SJCRH30 (cell line): ENCODE measurements at regions not wholly inside any gene's neighbourhood (a gene's known extent, or its start where the extent isn't known, plus 50 kb on each side); places are given as distances from the start of the nearest gene placed in this dataset.

Experiments used
- DNase-seq, 2 experiments: peaks; one replicate each; pipeline ENCODE4 v3.0.0-alpha.2; 2015 to 2020
- H3K27ac ChIP-seq: fragments of 250-450 bp; sonication (Bioruptor Pico); 2 replicates; pipeline ENCODE4 v1.5.1; 2020; ENCODE audit warnings: mild to moderate bottlenecking, moderate library complexity
- H3K27me3 ChIP-seq: fragments of 250-450 bp; sonication (Bioruptor Pico); 2 replicates; pipeline ENCODE4 v1.5.1; 2020; ENCODE audit warnings: mild to moderate bottlenecking, moderate library complexity
- H3K36me3 ChIP-seq: fragments of 250-450 bp; sonication (Bioruptor Pico); 2 replicates; pipeline ENCODE4 v1.5.1; 2020; ENCODE audit warnings: mild to moderate bottlenecking, moderate library complexity
- H3K4me1 ChIP-seq: fragments of 250-450 bp; sonication (Bioruptor Pico); 2 replicates; pipeline ENCODE4 v1.5.1; 2020; ENCODE audit warnings: mild to moderate bottlenecking, moderate library complexity
- H3K4me3 ChIP-seq: fragments of 250-450 bp; sonication (Bioruptor Pico); 2 replicates; pipeline ENCODE4 v1.5.1; 2020; ENCODE audit warnings: mild to moderate bottlenecking, moderate library complexity
- H3K9me3 ChIP-seq: fragments of 250-450 bp; sonication (Bioruptor Pico); replicated peaks from 2 replicates; pipeline ENCODE4 v1.5.1; 2020; ENCODE audit warnings: mild to moderate bottlenecking, moderate library complexity

- DNase-seq, result no peak
- Histone ChIP-seq H3K9me3 (no peaks in the 10 kb centered on the region), H3K36me3 (no peaks in the 10 kb centered on the region)
Observed at GRCh38 chr6:3512832-3513231, 56.0 kb upstream of the SLC22A23 start.

DNA sequence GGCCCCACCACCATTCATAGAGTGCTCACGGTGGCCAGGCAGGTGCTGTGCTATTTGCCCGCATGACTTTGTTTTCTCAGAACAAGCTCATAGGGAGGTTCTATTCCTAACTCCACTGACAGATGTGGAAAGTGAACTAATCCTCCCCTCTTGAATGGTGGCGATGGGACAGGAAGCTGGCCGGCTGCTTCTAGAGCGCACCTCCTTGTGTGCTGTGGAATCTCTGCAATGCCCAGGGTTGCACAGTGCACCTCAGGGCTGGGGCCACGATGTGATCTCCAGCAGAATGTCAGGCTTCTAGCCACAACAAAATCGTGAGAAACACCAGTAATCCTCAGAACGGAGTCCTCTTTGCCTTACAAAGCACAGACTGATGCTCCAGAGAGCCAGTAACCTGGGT lies 53.8 kb upstream of the SLC22A23 start:
- Histone ChIP-seq H3K27me3 (no peaks in the 10 kb centered on the region), H3K27ac (no peak overlapping the region), H3K9me3 (no peaks in the 10 kb centered on the region), H3K4me1 (no peaks in the 10 kb centered on the region), H3K4me3 (no peak overlapping the region), H3K36me3 (no peaks in the 10 kb centered on the region)
- DNase-seq, result peak in 1 of 2 experiments; percentile 4

More at GRCh38 chr6:3512832-3513231, 56.0 kb upstream of the SLC22A23 start:
- Histone ChIP-seq H3K27me3 (no peaks in the 10 kb centered on the region), H3K4me3 (no peak overlapping the region), H3K27ac (no peak overlapping the region), H3K4me1 (0 out of 2 replicates have a peak, but pooled peaks cover 2% of the 10 kb centered on the region)

- Histone ChIP-seq H3K9me3 (no peaks in the 10 kb centered on the region), H3K4me1 (no peaks in the 10 kb centered on the region), H3K27ac (no peak overlapping the region), H3K27me3 (no peaks in the 10 kb centered on the region), H3K36me3 (no peaks in the 10 kb centered on the region), H3K4me3 (no peak overlapping the region)
- DNase-seq, result no peak
Observed at GRCh38 chr6:3510178-3510577, 53.3 kb upstream of the SLC22A23 start.

DNA sequence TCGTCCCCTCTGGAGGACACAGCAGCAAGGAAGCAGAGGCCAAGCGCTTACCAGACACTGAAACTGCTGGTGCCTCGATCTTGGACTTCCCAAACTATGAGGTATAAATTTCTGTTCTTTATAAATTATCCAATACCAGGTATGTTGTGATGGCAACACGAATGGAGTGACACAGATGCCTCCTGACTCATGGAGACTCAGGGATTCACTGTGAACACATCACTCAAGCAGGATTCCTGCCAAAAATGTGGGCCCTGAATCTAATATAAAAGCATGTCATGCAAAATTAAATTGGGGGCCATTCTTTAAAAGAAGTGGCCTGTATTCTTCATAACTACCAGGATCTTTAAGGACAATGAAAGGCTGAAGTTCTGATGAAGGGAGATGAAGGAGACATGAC lies 52.5 kb upstream of the SLC22A23 start:
- Histone ChIP-seq H3K27me3 (no peaks in the 10 kb centered on the region), H3K27ac (no peak overlapping the region), H3K4me1 (no peaks in the 10 kb centered on the region), H3K4me3 (no peak overlapping the region), H3K36me3 (no peaks in the 10 kb centered on the region), H3K9me3 (no peaks in the 10 kb centered on the region)
- no peak for DNase-seq

GRCh38 chr6:3506751-3507383 lies 50.0 kb upstream of the SLC22A23 start:
- DNase-seq, result no peak
- no peak overlapping the region for H3K27ac ChIP-seq

More at GRCh38 chr6:3506751-3507383, 50.0 kb upstream of the SLC22A23 start:
- H3K4me3 ChIP-seq, result no peak overlapping the region
- no peaks in the 10 kb centered on the region for H3K9me3 ChIP-seq
- no peaks in the 10 kb centered on the region for H3K27me3 ChIP-seq
- H3K36me3 ChIP-seq, result no peaks in the 10 kb centered on the region
- H3K4me1 ChIP-seq, result no peaks in the 10 kb centered on the region
